ENCODE measurements at regions not wholly inside any gene's neighbourhood (a gene's known extent, or its start where the extent isn't known, plus 50 kb on each side); places are given as distances from the start of the nearest gene placed in this dataset.
A peak's percentile ranks its signal among the peaks of the same experiment; 100 is the strongest.
"Not testable (repeated sequence)": the region's sequence is repeated elsewhere in the genome, so short reads cannot be mapped to it uniquely, and the experiment has no call there.

GRCh38 chr7:142494021-142494420 is 236.2 kb upstream of the PRSS58 start:
- H3K4me3 ChIP-seq: no peak overlapping the region
- 64 to 90% (median 83%) methylated on average over 2 of the region's 2 CpGs for WGBS, 5 donors

DNA sequence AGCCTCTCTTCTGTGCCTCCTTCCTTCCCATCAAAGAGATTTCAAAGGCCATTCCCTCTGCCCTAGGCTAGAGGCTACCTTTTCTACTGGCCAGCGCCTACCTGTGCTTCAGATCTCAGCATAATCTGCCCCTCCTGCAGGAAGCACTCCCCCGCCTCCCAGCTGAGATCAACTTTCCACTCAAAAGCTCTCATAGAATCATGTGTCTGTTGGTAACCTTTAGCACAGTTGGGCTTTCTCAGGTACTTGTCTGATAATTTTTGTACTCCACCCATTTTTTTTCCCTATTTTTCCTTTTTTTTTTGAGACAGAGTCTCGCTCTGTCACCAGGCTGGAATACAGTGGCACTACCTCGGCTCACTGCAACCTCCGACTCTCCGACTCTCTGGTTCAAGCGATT is 231.0 kb upstream of the PRSS58 start:
- TF ChIP-seq POLR2A (IDR thresholded peaks at IDR 0.05) (no peak), POLR2AphosphoS5 (IDR thresholded peaks at IDR 0.05) (no peak), EP300 (IDR thresholded peaks at IDR 0.05) (no peak)
- TF ChIP-seq, protein P1, sequence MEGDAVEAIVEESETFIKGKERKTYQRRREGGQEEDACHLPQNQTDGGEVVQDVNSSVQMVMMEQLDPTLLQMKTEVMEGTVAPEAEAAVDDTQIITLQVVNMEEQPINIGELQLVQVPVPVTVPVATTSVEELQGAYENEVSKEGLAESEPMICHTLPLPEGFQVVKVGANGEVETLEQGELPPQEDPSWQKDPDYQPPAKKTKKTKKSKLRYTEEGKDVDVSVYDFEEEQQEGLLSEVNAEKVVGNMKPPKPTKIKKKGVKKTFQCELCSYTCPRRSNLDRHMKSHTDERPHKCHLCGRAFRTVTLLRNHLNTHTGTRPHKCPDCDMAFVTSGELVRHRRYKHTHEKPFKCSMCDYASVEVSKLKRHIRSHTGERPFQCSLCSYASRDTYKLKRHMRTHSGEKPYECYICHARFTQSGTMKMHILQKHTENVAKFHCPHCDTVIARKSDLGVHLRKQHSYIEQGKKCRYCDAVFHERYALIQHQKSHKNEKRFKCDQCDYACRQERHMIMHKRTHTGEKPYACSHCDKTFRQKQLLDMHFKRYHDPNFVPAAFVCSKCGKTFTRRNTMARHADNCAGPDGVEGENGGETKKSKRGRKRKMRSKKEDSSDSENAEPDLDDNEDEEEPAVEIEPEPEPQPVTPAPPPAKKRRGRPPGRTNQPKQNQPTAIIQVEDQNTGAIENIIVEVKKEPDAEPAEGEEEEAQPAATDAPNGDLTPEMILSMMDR (IDR thresholded peaks at IDR 0.05): no peak
- Histone ChIP-seq H3K9me3 (no peaks in the 10 kb centered on the region), H3K36me3 (no peaks in the 10 kb centered on the region), H3K27me3 (peaks cover 0 to 3% (median 0%) of the 10 kb centered on the region in 3 donors), H3K4me3 (no peak overlapping the region), H3K27ac (no peak overlapping the region), H3K4me1 (no peaks in the 10 kb centered on the region)
- intact Hi-C loops (cut with DNase I; ENCODE audit: low total_unique reads): no loop called here
- 81 to 96% (median 82%) methylated on average over 7 of the region's 7 CpGs for WGBS, 5 donors
- DNase-seq: peak in 1 of 2 donors; percentile 52

More at GRCh38 chr7:142494021-142494420, 236.2 kb upstream of the PRSS58 start:
- Histone ChIP-seq H3K27me3 (peaks cover 0 to 37% (median 0%) of the 10 kb centered on the region in 3 donors), H3K36me3 (no peaks in the 10 kb centered on the region), H3K9me3 (no peaks in the 10 kb centered on the region), H3K4me1 (peaks cover 0 to 8% (median 3%) of the 10 kb centered on the region in 4 donors), H3K27ac (no peak overlapping the region)
- TF ChIP-seq POLR2A (IDR thresholded peaks at IDR 0.05) (no peak), EP300 (IDR thresholded peaks at IDR 0.05) (no peak), POLR2AphosphoS5 (IDR thresholded peaks at IDR 0.05) (no peak)
- TF ChIP-seq, protein P1 (IDR thresholded peaks at IDR 0.05): no peak
- DNase-seq: no peak
- intact Hi-C loops (cut with DNase I; ENCODE audit: low total_unique reads): no loop called here

DNA sequence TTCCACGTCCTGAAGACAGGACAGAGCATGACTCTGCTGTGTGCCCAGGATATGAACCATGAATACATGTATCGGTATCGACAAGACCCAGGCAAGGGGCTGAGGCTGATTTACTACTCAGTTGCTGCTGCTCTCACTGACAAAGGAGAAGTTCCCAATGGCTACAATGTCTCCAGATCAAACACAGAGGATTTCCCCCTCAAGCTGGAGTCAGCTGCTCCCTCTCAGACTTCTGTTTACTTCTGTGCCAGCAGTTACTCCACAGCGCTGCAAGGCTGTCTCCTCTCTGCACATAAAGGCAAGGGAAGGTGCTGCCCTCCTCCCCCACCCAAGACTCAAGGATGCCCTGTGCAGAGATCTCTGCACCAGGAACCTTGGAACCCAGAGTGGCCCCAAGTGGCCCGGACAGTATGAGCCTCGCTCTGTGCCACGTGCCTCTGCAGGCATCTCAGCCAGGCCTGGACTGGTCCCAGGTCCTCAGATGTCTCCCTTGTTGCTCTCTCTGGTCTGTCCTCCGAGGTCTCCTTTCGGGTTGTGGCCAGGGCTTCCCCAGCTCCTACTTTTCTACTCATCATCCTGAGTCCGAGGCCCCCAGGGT is 230.3 kb upstream of the PRSS58 start:
- Histone ChIP-seq H3K4me3 (no peak overlapping the region), H3K9me3 (no peaks in the 10 kb centered on the region), H3K36me3 (no peaks in the 10 kb centered on the region), H3K27me3 (peaks cover 0 to 3% (median 0%) of the 10 kb centered on the region in 3 donors), H3K4me1 (no peaks in the 10 kb centered on the region), H3K27ac (no peak overlapping the region)
- 62 to 72% (median 70%) methylated on average over 5 to 10 of the region's 10 CpGs for WGBS, 5 donors
- TF ChIP-seq EP300 (IDR thresholded peaks at IDR 0.05) (no peak), POLR2AphosphoS5 (IDR thresholded peaks at IDR 0.05) (no peak), POLR2A (IDR thresholded peaks at IDR 0.05) (no peak)
- TF ChIP-seq, protein P1 (IDR thresholded peaks at IDR 0.05): no peak
- intact Hi-C loops (cut with DNase I; ENCODE audit: low total_unique reads): no loop called here
- DNase-seq: peak in 1 of 2 donors; percentile 39

DNA sequence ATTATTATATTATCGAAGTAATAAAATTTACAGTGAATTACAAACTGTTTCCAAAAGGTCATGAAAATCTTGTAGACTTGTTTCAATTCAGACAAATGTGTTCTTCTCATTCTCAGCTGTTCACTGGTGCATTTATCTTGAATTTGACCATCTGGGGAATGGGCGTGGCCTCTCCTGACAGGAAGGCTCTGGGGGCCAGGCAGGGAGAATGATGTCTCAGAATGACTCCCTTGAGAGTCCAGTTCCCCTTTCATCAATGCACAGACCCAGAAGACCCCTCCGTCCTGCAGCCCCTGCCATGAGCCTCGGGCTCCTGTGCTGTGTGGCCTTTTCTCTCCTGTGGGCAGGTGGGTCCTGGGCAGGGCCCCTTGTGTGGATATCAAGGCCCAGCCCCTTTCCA is 229.7 kb upstream of the PRSS58 start:
- H3K4me3 ChIP-seq; H3K4me1 ChIP-seq; DNase-seq; H3K27me3 ChIP-seq; intact Hi-C loops (cut with DNase I; ENCODE audit: low total_unique reads); H3K27ac ChIP-seq; H3K9me3 ChIP-seq; H3K36me3 ChIP-seq: not testable (repeated sequence)
- WGBS, 5 donors: 62 to 78% (median 72%) methylated on average over 4 of the region's 4 CpGs

DNA sequence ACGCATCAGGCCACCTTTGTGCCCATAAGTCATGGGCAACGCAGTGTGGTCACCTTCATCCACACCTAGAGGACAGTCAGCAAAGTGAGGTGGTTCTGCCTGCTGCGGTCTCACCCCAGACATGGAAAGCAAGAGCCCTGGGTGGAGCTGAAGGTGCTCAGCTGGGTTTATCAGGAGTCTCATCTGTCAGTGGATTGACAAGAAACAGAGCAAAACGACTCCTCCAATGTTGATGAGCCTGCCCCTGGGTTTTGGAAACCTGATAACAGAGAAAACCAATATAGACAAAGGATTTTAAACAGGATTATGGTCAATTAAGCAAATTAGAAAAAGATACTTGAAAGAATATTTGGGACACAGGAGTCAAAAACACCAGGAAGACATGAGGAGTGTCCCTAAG is 229.3 kb upstream of the PRSS58 start:
- peaks cover 0 to 3% (median 0%) of the 10 kb centered on the region in 3 donors for H3K27me3 ChIP-seq
- no peak for DNase-seq
- no peak overlapping the region for H3K27ac ChIP-seq
- intact Hi-C loops (cut with DNase I; ENCODE audit: low total_unique reads): no loop called here
- no peak overlapping the region for H3K4me3 ChIP-seq
- no peaks in the 10 kb centered on the region for H3K4me1 ChIP-seq
- TF ChIP-seq POLR2A (IDR thresholded peaks at IDR 0.05) (no peak), EP300 (IDR thresholded peaks at IDR 0.05) (no peak), POLR2AphosphoS5 (IDR thresholded peaks at IDR 0.05) (no peak)
- TF ChIP-seq, protein P1 (IDR thresholded peaks at IDR 0.05): no peak
- H3K9me3 ChIP-seq: no peaks in the 10 kb centered on the region
- 59 to 72% (median 68%) methylated on average over 4 of the region's 4 CpGs for WGBS, 5 donors
- no peaks in the 10 kb centered on the region for H3K36me3 ChIP-seq
